ENCODE measurements at regions not wholly inside any gene's neighbourhood (a gene's known extent, or its start where the extent isn't known, plus 50 kb on each side); places are given as distances from the start of the nearest gene placed in this dataset.
"Not testable (repeated sequence)": the region's sequence is repeated elsewhere in the genome, so short reads cannot be mapped to it uniquely, and the experiment has no call there.

DNA sequence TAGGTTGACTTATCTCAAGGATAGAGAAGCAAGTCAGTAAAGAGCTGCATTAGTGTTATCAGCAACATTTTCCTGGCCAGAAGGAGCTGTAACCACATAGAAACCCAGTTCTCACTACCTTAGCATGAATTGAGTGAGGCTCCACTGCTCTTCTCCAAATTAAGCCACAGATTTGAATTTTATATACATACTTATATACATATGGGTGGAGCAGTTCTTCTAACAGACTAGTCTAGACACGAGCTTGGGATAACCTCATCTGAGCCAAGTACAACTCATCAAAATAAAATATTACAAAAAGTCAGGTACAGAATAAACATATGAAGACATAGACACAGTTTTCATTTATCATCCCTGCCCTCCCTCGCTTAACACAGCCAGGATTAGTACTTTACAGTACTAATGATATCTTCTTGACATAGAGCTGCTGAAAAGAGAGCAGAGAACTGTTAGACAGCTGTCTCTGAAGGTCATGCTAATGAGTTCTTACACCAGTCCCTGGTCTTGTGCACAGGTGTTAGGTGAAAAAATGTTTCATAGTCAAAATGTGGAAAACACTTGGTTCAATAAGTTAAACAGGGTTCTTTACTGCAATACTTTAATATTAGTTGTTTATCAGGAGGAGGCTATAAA is 147.4 kb upstream of the HTR1E start:
- no peaks in the 10 kb centered on the region for H3K36me3 Mint-ChIP-seq (ENCODE audit: insufficient read depth)
- no peak for DNase-seq
- no peaks in the 10 kb centered on the region for H3K27me3 Mint-ChIP-seq
- H3K4me1 Mint-ChIP-seq (ENCODE audit: low read depth in 2 of 2), result no peaks in the 10 kb centered on the region
- no peak overlapping the region for H3K4me3 Mint-ChIP-seq
- no peak for ATAC-seq (replicated peaks)
- no peak overlapping the region for H3K27ac Mint-ChIP-seq
- peaks cover 6 to 9% of the 10 kb centered on the region in 2 donors for H3K9me3 Mint-ChIP-seq

DNA sequence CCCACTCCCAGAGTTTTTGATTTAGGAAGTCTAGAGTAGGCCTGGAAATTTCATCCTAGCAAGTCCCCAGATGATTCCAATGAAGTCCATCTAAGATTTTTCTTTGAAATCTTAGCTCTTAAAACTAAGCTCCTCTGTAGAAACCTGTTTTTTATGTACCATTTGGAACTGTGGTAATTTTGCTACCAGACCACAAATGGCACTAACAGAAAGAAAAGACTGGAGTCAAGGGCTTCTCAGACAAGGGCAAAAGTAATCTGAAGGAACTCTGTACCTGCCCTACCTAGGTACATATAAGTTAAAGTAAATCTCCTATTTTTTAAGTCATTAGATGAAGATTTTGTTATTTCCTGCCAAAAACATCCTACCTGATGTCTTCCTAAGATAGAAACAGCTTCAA is 155.0 kb upstream of the HTR1E start:
- no peaks in the 10 kb centered on the region for H3K4me1 Mint-ChIP-seq (ENCODE audit: low read depth in 2 of 2)
- H3K9me3 Mint-ChIP-seq, result peaks cover 0 to 4% of the 10 kb centered on the region in 2 donors
- H3K4me3 Mint-ChIP-seq, result no peak overlapping the region
- no peak for DNase-seq
- H3K27ac Mint-ChIP-seq, result no peak overlapping the region
- ATAC-seq (replicated peaks), result no peak
- H3K27me3 Mint-ChIP-seq, result no peaks in the 10 kb centered on the region
- no peaks in the 10 kb centered on the region for H3K36me3 Mint-ChIP-seq (ENCODE audit: insufficient read depth)

DNA sequence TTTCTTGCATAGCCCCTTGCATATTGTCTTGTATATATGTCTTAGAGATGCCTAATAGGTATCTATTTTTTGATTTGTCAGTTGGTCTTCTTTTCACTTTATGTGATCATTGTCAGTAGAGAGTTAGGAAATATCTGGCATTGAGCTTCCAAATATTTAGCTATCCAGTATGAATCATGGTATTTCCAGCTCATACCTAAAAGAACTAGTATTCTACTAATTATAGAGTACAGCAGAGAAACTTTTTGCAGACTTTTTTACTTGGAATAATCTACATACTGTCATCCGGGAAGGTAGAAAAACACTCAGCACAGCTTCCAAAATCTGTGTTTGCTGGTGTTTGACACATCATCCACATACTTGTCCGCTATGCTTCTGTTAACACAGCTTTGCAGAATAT is 156.4 kb upstream of the HTR1E start:
- Mint-ChIP-seq H3K9me3 (peaks cover 0 to 4% of the 10 kb centered on the region in 2 donors), H3K4me1 (ENCODE audit: low read depth in 2 of 2) (no peaks in the 10 kb centered on the region), H3K4me3 (no peak overlapping the region), H3K36me3 (ENCODE audit: insufficient read depth) (no peaks in the 10 kb centered on the region), H3K27ac (no peak overlapping the region), H3K27me3 (no peaks in the 10 kb centered on the region)
- no peak for ATAC-seq (replicated peaks)
- no peak for DNase-seq

DNA sequence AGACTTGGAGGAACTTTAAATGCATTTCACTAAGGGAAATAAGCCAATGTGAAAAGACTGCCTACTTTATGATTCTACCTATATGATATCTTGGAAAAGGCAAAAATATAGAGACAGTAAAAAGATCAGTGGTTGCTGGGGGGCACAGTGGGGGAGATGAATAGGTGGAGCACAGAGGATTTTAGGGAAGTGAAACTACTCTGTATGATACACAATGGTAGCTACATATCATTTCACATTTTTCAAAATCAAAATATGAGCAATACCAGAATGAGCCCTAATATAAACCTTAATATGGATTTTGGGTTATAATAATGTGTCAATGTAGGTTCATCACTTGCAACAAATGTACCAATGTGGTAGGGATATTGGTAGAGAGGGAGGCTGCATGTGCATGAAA is 161.4 kb upstream of the HTR1E start:
- ATAC-seq (replicated peaks) (no peak), DNase-seq (no peak)
- Mint-ChIP-seq H3K9me3 (peaks cover 0 to 4% of the 10 kb centered on the region in 2 donors), H3K4me3 (no peak overlapping the region), H3K36me3 (ENCODE audit: insufficient read depth) (no peaks in the 10 kb centered on the region), H3K27me3 (no peaks in the 10 kb centered on the region), H3K27ac (no peak overlapping the region), H3K4me1 (ENCODE audit: low read depth in 2 of 2) (no peaks in the 10 kb centered on the region)

DNA sequence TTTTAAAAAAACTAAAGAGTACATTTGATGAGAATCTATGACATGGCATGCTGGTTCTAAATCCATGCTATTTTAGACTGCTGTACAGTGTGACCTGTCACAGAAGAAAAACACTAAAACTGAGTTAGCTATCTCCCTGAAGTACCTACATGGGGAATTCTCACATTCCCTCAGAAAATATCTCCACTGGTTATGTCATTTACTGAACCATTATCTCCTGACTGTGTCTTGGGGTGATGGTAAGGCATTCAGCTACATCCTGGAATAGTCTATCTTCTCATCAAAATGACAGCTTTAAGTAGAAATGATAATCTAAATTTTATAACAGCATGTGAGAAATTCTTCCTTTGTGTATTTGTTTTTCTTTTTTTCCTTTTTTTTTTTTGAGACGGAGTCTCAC is 172.1 kb upstream of the HTR1E start:
- DNase-seq, result no peak
- no peak overlapping the region for H3K4me3 Mint-ChIP-seq
- peaks cover 8 to 13% of the 10 kb centered on the region in 2 donors for H3K9me3 Mint-ChIP-seq
- H3K36me3 Mint-ChIP-seq (ENCODE audit: insufficient read depth), result no peaks in the 10 kb centered on the region
- H3K27ac Mint-ChIP-seq, result no peak overlapping the region
- H3K27me3 Mint-ChIP-seq, result no peaks in the 10 kb centered on the region
- no peaks in the 10 kb centered on the region for H3K4me1 Mint-ChIP-seq (ENCODE audit: low read depth in 2 of 2)
- no peak for ATAC-seq (replicated peaks)

DNA sequence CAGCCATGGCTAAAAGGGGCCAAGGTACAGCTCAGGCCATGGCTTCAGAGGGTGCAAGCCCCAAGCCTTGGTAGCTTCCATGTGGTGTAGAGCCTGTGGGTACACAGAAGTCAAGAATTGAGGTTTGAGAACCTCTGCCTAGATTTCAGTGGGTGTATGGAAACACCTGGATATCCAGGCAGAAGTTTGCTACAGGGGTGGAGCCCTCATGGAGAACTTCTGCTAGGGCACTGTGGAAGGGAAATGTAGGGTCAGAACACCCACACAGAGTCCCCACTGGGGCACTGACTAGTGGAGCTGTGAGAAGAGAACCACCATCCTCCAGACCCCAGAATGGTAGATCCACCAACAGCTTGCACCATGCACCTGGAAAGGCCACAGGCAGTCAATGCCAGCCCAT is 177.4 kb upstream of the HTR1E start:
- H3K36me3 Mint-ChIP-seq (ENCODE audit: insufficient read depth); DNase-seq; H3K4me3 Mint-ChIP-seq; H3K4me1 Mint-ChIP-seq (ENCODE audit: low read depth in 2 of 2); H3K9me3 Mint-ChIP-seq; H3K27ac Mint-ChIP-seq; ATAC-seq (replicated peaks); H3K27me3 Mint-ChIP-seq: not testable (repeated sequence)

DNA sequence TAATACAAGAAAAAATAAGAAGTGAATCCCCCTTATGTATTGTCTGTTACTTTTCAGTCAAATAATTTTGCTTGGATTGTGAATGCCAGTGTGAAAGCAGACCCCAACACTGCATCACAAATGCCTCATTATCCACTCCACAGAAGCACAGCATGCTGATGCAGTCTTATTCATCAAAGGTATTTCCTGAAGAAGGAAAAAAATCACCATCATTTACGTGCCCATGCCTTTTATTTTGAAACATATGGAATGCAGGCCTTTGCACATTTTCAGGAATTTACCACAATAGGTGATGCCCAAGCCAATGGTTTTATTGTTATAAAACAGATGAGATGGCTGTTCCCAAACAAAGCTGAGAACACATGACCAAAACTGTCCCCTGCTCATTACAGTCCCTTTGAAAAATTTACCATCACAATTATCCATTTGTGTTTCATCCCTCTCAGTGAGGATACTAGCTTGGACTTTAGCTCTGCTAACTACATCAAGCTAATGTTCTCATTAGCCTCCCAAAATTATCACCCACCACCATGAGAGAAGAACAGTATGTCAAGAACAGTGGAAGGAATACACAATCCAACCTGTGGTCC is 180.6 kb upstream of the HTR1E start:
- Mint-ChIP-seq H3K9me3 (peaks cover 0 to 1% of the 10 kb centered on the region in 2 donors), H3K4me1 (ENCODE audit: low read depth in 2 of 2) (no peaks in the 10 kb centered on the region), H3K27ac (no peak overlapping the region), H3K4me3 (no peak overlapping the region), H3K36me3 (ENCODE audit: insufficient read depth) (no peaks in the 10 kb centered on the region), H3K27me3 (no peaks in the 10 kb centered on the region)
- no peak for DNase-seq
- ATAC-seq (replicated peaks), result no peak

DNA sequence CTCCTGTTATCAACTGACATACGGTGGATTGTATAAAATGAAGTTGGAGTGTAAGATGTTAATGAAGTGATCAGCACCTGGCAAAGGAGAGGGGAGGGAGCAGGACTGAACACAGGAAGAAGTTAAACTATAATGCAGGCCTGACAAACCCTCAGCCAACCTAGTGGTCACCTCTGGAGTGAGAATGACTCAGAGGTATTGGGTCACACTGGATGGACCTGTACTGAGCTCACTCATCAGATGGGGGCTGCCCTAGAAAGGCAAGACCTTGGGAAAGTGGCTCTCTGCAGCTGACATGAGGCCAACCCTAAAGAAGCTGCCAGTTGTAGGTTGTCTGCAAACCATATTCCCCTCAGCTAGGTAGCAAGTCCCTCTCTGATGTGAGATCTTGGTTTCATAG is 193.3 kb upstream of the HTR1E start:
- Mint-ChIP-seq H3K4me1 (ENCODE audit: low read depth in 2 of 2) (no peaks in the 10 kb centered on the region), H3K27ac (no peak overlapping the region), H3K9me3 (peaks cover 10 to 18% of the 10 kb centered on the region in 2 donors), H3K36me3 (ENCODE audit: insufficient read depth) (no peaks in the 10 kb centered on the region), H3K27me3 (no peaks in the 10 kb centered on the region), H3K4me3 (no peak overlapping the region)
- ATAC-seq (replicated peaks), result no peak
- no peak for DNase-seq

DNA sequence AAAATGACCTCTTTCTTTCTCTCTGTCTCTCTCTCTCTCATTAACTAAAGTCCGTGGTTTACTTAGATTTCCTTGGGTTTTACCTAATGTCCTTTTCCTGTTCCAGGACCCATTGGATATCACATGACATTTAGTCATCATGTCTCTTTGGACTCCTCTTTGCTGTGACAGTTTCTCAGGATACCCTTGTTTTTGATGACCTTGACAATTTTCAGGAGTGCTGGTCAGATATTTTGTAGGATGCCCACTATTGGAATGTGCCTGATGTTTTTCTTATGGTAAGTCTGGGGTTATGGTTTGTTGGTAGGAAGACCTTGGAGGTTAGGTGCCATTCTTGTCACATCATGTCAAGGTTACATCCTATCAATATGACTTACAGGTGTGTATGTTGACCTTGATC is 199.2 kb upstream of the HTR1E start:
- Mint-ChIP-seq H3K27ac (no peak overlapping the region), H3K4me1 (ENCODE audit: low read depth in 2 of 2) (no peaks in the 10 kb centered on the region), H3K27me3 (no peaks in the 10 kb centered on the region), H3K36me3 (ENCODE audit: insufficient read depth) (no peaks in the 10 kb centered on the region), H3K9me3 (peaks cover 8 to 26% of the 10 kb centered on the region in 2 donors), H3K4me3 (no peak overlapping the region)
- no peak for DNase-seq
- no peak for ATAC-seq (replicated peaks)

DNA sequence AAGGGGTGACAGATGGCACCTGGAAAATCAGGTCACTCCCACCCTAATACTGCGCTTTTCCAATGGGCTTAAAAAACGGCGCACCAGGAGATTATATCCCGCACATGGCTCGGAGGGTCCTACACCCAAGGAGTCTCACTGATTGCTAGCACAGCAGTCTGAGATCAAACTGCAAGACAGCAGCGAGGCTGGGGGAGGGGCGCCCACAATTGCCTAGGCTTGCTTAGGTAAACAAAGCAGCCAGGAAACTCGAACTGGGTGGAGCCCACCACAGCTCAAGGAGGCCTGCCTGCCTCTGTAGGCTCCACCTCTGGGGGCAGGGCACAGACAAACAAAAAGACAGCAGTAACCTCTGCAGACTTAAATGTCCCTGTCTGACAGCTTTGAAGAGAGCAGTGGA is 205.7 kb upstream of the HTR1E start:
- not testable (repeated sequence) for H3K27me3 Mint-ChIP-seq; DNase-seq; H3K4me3 Mint-ChIP-seq; H3K4me1 Mint-ChIP-seq (ENCODE audit: low read depth in 2 of 2); ATAC-seq (replicated peaks); H3K27ac Mint-ChIP-seq; H3K36me3 Mint-ChIP-seq (ENCODE audit: insufficient read depth)
- H3K9me3 Mint-ChIP-seq, result peaks cover 8 to 13% of the 10 kb centered on the region in 2 donors

DNA sequence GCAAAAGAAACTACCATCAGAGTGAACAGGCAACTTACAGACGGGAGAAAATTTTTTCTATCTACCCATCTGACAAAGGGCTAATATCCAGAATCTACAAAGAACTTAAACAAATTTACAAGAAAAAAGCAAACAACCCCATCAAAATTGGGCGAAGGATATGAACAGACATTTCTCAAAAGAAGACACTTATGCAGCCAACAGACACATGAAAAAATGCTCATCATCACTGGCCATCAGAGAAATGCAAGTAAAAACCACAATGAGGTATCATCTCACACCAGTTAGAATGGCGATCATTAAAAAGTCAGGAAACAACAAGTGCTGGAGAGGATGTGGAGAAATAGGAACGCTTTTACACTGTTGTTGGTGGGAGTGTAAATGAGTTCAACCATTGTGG is 206.6 kb upstream of the HTR1E start:
- H3K4me1 Mint-ChIP-seq (ENCODE audit: low read depth in 2 of 2); ATAC-seq (replicated peaks); DNase-seq; H3K27ac Mint-ChIP-seq; H3K27me3 Mint-ChIP-seq; H3K36me3 Mint-ChIP-seq (ENCODE audit: insufficient read depth); H3K4me3 Mint-ChIP-seq: not testable (repeated sequence)
- H3K9me3 Mint-ChIP-seq, result peaks cover 8 to 13% of the 10 kb centered on the region in 2 donors

DNA sequence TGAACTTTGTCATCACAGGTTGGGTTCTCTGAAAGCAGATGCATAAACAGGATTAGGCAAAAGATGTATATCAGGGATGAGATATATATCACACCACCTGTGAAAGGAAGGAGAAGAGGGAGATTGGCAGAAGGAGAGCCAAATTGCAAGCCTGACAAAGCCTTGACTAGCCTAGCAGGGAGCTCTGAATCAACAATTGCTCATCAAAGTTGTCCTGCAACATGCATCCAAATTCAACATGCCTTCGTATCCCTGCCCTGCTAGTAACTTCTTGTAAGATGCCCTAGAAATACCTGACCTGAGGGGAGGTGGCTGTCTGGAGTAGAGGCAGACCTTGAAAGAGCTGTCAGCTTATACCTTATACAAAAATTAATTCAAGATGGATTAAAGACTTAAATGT is 207.1 kb upstream of the HTR1E start:
- ATAC-seq (replicated peaks), result no peak
- Mint-ChIP-seq H3K27ac (no peak overlapping the region), H3K9me3 (peaks cover 8 to 13% of the 10 kb centered on the region in 2 donors), H3K4me1 (ENCODE audit: low read depth in 2 of 2) (no peaks in the 10 kb centered on the region), H3K4me3 (no peak overlapping the region), H3K27me3 (no peaks in the 10 kb centered on the region), H3K36me3 (ENCODE audit: insufficient read depth) (no peaks in the 10 kb centered on the region)
- DNase-seq, result no peak

DNA sequence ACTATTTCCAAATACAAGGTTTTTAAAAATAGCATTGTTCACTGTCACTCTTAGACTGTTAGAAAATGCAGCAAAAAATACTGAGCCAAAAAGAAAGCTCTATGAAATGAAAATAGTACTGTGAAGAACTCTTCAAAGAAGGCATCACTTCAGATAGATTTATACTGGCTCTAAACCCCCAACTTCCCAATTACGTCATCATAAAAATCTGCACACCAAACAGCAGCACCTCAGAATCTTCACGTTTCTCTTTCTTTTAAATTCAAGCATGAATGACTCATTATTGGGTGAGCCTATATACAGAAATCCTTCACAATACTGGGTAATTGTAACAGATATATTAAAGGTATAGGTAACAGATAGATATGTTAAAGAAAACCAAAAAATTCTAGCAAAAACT is 208.4 kb upstream of the HTR1E start:
- Mint-ChIP-seq H3K27me3 (no peaks in the 10 kb centered on the region), H3K4me3 (no peak overlapping the region), H3K4me1 (ENCODE audit: low read depth in 2 of 2) (no peaks in the 10 kb centered on the region), H3K9me3 (peaks cover 6 to 13% of the 10 kb centered on the region in 2 donors), H3K27ac (no peak overlapping the region), H3K36me3 (ENCODE audit: insufficient read depth) (no peaks in the 10 kb centered on the region)
- no peak for DNase-seq
- ATAC-seq (replicated peaks), result no peak

DNA sequence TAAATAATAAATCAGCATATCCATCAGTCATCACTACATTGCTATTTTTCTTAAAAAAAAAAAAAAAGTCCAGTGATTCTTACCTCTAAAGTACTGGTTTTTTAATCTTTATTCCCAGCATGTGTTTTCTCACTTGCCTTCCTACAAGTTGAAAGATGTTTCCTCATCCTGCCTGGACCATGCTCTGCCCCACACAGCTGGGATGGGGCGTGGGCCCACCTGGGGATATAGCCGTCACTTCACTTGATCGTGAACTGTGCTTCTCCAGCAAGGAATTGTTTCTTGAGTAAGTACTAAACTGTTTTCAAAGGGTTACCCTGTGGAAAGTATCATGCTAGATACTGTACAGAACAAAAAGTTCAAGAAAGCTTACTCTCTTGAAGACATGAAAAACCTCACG is 212.6 kb upstream of the HTR1E start:
- Mint-ChIP-seq H3K27ac (no peak overlapping the region), H3K27me3 (no peaks in the 10 kb centered on the region), H3K4me1 (ENCODE audit: low read depth in 2 of 2) (no peaks in the 10 kb centered on the region), H3K36me3 (ENCODE audit: insufficient read depth) (no peaks in the 10 kb centered on the region), H3K4me3 (no peak overlapping the region), H3K9me3 (peaks cover 5 to 8% of the 10 kb centered on the region in 2 donors)
- DNase-seq (no peak), ATAC-seq (replicated peaks) (no peak)
